Neural cell (in vitro differentiated cells): ENCODE measurements at regions not wholly inside any gene's neighbourhood (a gene's known extent, or its start where the extent isn't known, plus 50 kb on each side); places are given as distances from the start of the nearest gene placed in this dataset.

Source experiments
- H2AFZ ChIP-seq: fragments of 200-600, 300-800 bp; sonication (generic), shearing (Covaris generic); 2 replicates; pipeline ENCODE4 v1.6.0; 2014; ENCODE audit warnings: low read depth, mild to moderate bottlenecking, antibody characterized with exemption, low read length, moderate library complexity
- H3F3A ChIP-seq: fragments of 200-600 bp; shearing (Covaris generic); 2 replicates; pipeline ENCODE4 v1.6.1; 2016; ENCODE audit warnings: mild to moderate bottlenecking, moderate library complexity, mixed read lengths, antibody characterized with exemption, low read length; ENCODE audit not compliant: insufficient read depth, poor library complexity, severe bottlenecking
- H3K27ac ChIP-seq: fragments of 200-600, 300-800 bp; sonication (generic), shearing (Covaris generic); 2 replicates; pipeline ENCODE4 v1.5.1; 2014; ENCODE audit warnings: mild to moderate bottlenecking, low read length, moderate library complexity
- H3K27me3 ChIP-seq: fragments of 300-800, 200-600 bp; sonication (generic), shearing (Covaris generic); 2 replicates; pipeline ENCODE4 v1.6.0; 2014; ENCODE audit warnings: mild to moderate bottlenecking, low read depth, low read length, moderate library complexity; ENCODE audit not compliant: insufficient read depth
- H3K36me3 ChIP-seq: fragments of 300-800, 200-600 bp; sonication (generic), shearing (Covaris generic); 2 replicates; pipeline ENCODE4 v1.5.1; 2014; ENCODE audit warnings: mild to moderate bottlenecking, antibody characterized with exemption, low read length, moderate library complexity; ENCODE audit not compliant: insufficient read depth
- H3K4me2 ChIP-seq: fragments of 300-800, 200-600 bp; sonication (generic), shearing (Covaris generic); 2 replicates; pipeline ENCODE4 v1.6.0; 2014; ENCODE audit warnings: mild to moderate bottlenecking, low read length
- H3K4me3 ChIP-seq: fragments of 300-800, 200-600 bp; sonication (generic), shearing (Covaris generic); 2 replicates; pipeline ENCODE4 v1.5.1; 2014; ENCODE audit warnings: mild to moderate bottlenecking, low read length, moderate library complexity
- H3K79me2 ChIP-seq: fragments of 200-600 bp; shearing (Covaris generic); replicated peaks from 2 replicates; pipeline ENCODE4 v1.6.0; 2014; ENCODE audit warnings: mild to moderate bottlenecking, low read length, moderate library complexity; ENCODE audit not compliant: insufficient read depth
- H3K9ac ChIP-seq: fragments of 300-800, 200-600 bp; sonication (generic), shearing (Covaris generic); 2 replicates; pipeline ENCODE4 v1.6.1; 2016; ENCODE audit warnings: mild to moderate bottlenecking, low read length, mixed read lengths
- H3K9me2 ChIP-seq: fragments of 200-600 bp; shearing (Covaris generic); 2 replicates; pipeline ENCODE4 v1.6.1; 2016; ENCODE audit warnings: mild to moderate bottlenecking, low read length, mixed read lengths; ENCODE audit not compliant: insufficient read depth
- H3K9me3 ChIP-seq: fragments of 200-600, 300-800 bp; sonication (generic), shearing (Covaris generic); 2 replicates; pipeline ENCODE4 v1.6.1; 2016; ENCODE audit warnings: mild to moderate bottlenecking, mixed run types, low read length, moderate library complexity, mixed read lengths
- H4K20me1 ChIP-seq: fragments of 200-600 bp; shearing (Covaris generic); 2 replicates; pipeline ENCODE4 v1.6.1; 2016; ENCODE audit warnings: mild to moderate bottlenecking, mixed run types; ENCODE audit not compliant: insufficient read depth
- CTCF ChIP-seq: fragments of 450-650 bp; IDR thresholded peaks from 2 replicates; pipeline ENCODE4 v1.5.1; 2014; ENCODE audit warnings: antibody characterized with exemption, mild to moderate bottlenecking, moderate library complexity; ENCODE audit not compliant: poor library complexity, severe bottlenecking
- EP300 ChIP-seq: fragments of 450-650 bp; conservative IDR thresholded peaks from 2 replicates; pipeline ENCODE4 v1.6.1; 2014; ENCODE audit warnings: antibody characterized with exemption, mild to moderate bottlenecking, moderate library complexity; ENCODE audit not compliant: poor library complexity, severe bottlenecking
- EZH2 ChIP-seq: fragments of 200-600, 300-800 bp; shearing (Covaris generic), sonication (generic); IDR thresholded peaks from 2 replicates; pipeline ENCODE4 v1.6.1; 2014; ENCODE audit warnings: antibody characterized with exemption, low read length, borderline replicate concordance, mild to moderate bottlenecking; ENCODE audit not compliant: insufficient read depth, poor library complexity, severe bottlenecking
- MXI1 ChIP-seq: fragments of 450-650 bp; conservative IDR thresholded peaks from 2 replicates; pipeline ENCODE4 v1.6.1; 2014; ENCODE audit warnings: antibody characterized with exemption, mild to moderate bottlenecking; ENCODE audit not compliant: poor library complexity, severe bottlenecking
- POLR2AphosphoS5 ChIP-seq: IDR thresholded peaks from 2 replicates; pipeline ENCODE4 v1.6.1; 2012
- RAD21 ChIP-seq: fragments of 450-650 bp; conservative IDR thresholded peaks from 2 replicates; pipeline ENCODE4 v1.6.1; 2014; ENCODE audit warnings: antibody characterized with exemption, mild to moderate bottlenecking, moderate library complexity
- SMC3 ChIP-seq: fragments of 450-650 bp; conservative IDR thresholded peaks from 2 replicates; pipeline ENCODE4 v1.6.1; 2014; ENCODE audit warnings: antibody characterized with exemption, mild to moderate bottlenecking, moderate library complexity; ENCODE audit not compliant: poor library complexity
- TAF1 ChIP-seq: IDR thresholded peaks from 2 replicates; pipeline ENCODE4 v1.6.1; 2012; ENCODE audit warnings: low read depth
- TF ChIP-seq, protein P1 (sequence below): IDR thresholded peaks from 2 replicates; pipeline ENCODE4 v1.6.1; 2012; ENCODE audit warnings: borderline replicate concordance

DNA sequence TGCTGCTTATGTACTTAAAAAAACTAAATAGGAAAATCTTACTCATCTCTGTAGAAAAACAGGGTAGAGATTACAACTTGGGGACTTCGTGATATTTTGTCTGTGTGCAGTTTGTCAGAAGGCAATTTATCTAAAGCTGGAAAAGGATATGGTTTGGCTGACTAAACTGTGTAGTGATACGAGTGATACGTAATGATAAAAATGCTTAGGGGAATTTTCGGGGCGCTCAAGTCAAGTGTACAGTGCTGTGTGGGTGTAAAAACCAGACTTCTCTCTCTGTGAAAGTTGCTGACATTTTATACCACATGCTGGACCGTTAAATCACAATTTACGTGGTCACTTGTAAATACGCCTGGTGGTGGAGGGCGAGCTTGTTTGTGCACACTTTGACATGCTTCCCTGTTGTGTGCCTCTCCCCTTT is 221.7 kb downstream of the KCNRG start:
- Histone ChIP-seq H3K9ac (no peak overlapping the region), H3K36me3 (no peaks in the 10 kb centered on the region), H3F3A (no peaks in the 10 kb centered on the region), H4K20me1 (no peaks in the 10 kb centered on the region), H3K4me2 (no peak overlapping the region), H3K27me3 (no peaks in the 10 kb centered on the region), H2AFZ (no peak overlapping the region), H3K4me3 (no peak overlapping the region), H3K9me2 (no peaks in the 10 kb centered on the region), H3K79me2 (no peaks in the 10 kb centered on the region), H3K27ac (no peak overlapping the region), H3K9me3 (no peaks in the 10 kb centered on the region)
- TF ChIP-seq MXI1, result no peak
- no peak for TF ChIP-seq SMC3
- no peak for TF ChIP-seq TAF1
- TF ChIP-seq EP300, result no peak
- no peak for TF ChIP-seq RAD21
- no peak for TF ChIP-seq POLR2AphosphoS5
- TF ChIP-seq EZH2, result no peak
- TF ChIP-seq, protein P1, sequence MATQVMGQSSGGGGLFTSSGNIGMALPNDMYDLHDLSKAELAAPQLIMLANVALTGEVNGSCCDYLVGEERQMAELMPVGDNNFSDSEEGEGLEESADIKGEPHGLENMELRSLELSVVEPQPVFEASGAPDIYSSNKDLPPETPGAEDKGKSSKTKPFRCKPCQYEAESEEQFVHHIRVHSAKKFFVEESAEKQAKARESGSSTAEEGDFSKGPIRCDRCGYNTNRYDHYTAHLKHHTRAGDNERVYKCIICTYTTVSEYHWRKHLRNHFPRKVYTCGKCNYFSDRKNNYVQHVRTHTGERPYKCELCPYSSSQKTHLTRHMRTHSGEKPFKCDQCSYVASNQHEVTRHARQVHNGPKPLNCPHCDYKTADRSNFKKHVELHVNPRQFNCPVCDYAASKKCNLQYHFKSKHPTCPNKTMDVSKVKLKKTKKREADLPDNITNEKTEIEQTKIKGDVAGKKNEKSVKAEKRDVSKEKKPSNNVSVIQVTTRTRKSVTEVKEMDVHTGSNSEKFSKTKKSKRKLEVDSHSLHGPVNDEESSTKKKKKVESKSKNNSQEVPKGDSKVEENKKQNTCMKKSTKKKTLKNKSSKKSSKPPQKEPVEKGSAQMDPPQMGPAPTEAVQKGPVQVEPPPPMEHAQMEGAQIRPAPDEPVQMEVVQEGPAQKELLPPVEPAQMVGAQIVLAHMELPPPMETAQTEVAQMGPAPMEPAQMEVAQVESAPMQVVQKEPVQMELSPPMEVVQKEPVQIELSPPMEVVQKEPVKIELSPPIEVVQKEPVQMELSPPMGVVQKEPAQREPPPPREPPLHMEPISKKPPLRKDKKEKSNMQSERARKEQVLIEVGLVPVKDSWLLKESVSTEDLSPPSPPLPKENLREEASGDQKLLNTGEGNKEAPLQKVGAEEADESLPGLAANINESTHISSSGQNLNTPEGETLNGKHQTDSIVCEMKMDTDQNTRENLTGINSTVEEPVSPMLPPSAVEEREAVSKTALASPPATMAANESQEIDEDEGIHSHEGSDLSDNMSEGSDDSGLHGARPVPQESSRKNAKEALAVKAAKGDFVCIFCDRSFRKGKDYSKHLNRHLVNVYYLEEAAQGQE, result no peak
- TF ChIP-seq CTCF, result no peak

DNA sequence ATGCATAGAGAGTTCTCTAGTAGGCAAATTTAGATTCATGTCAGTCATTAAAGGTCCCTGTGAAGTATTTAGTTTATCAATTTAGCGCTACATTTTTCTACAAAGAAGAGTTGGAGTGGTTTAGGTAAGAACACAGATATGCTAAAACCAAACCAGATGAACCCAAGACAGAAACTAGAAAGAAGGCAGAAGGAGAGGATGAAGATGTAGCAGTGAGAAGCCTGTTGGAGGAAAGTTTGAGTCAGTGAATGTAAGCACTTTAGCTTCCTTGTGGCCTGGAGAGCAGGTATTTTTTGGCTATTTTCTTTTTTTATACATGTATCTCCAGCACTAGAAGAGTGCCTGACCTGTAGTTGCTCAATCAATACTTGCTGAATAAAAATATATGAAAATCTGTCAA is 223.7 kb downstream of the KCNRG start:
- no peaks in the 10 kb centered on the region for H3K27me3 ChIP-seq
- no peaks in the 10 kb centered on the region for H3K36me3 ChIP-seq
- H3F3A ChIP-seq, result no peaks in the 10 kb centered on the region
- H3K79me2 ChIP-seq, result no peaks in the 10 kb centered on the region
- H3K9me3 ChIP-seq, result no peaks in the 10 kb centered on the region
- no peak overlapping the region for H3K4me3 ChIP-seq
- no peak overlapping the region for H2AFZ ChIP-seq
- H3K27ac ChIP-seq, result no peak overlapping the region
- no peak overlapping the region for H3K9ac ChIP-seq
- no peak overlapping the region for H3K4me2 ChIP-seq
- TF ChIP-seq MXI1 (no peak), POLR2AphosphoS5 (no peak), TAF1 (no peak), RAD21 (no peak), SMC3 (no peak), EZH2 (no peak), CTCF (no peak), EP300 (no peak)
- TF ChIP-seq, protein P1, result no peak
- H3K9me2 ChIP-seq, result no peaks in the 10 kb centered on the region
- no peaks in the 10 kb centered on the region for H4K20me1 ChIP-seq
